ENCODE measurements at regions not wholly inside any gene's neighbourhood (a gene's known extent, or its start where the extent isn't known, plus 50 kb on each side); places are given as distances from the start of the nearest gene placed in this dataset.

DNA sequence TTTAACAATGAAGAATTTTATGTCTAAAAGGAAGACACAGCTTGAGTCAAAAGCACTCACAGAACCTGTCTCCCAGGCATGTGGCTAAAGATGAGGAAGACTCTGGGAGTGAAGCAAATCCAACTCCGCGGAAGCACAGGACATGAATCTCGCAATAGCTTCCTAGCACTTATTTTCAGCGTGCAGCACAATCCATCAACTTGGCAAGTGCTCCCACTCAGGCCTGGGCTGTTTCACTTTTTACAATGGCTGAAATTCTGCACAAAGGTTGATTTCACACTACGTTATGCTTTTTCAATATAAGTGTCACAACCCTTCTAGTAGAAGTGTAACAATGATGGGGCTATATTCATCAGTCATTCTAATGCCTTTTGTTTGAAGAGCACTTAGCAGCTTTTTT is 180.2 kb downstream of the XPNPEP1 start:
- TF ChIP-seq, protein P1, sequence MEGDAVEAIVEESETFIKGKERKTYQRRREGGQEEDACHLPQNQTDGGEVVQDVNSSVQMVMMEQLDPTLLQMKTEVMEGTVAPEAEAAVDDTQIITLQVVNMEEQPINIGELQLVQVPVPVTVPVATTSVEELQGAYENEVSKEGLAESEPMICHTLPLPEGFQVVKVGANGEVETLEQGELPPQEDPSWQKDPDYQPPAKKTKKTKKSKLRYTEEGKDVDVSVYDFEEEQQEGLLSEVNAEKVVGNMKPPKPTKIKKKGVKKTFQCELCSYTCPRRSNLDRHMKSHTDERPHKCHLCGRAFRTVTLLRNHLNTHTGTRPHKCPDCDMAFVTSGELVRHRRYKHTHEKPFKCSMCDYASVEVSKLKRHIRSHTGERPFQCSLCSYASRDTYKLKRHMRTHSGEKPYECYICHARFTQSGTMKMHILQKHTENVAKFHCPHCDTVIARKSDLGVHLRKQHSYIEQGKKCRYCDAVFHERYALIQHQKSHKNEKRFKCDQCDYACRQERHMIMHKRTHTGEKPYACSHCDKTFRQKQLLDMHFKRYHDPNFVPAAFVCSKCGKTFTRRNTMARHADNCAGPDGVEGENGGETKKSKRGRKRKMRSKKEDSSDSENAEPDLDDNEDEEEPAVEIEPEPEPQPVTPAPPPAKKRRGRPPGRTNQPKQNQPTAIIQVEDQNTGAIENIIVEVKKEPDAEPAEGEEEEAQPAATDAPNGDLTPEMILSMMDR (IDR thresholded peaks at IDR 0.05; ENCODE audit: low read length): no peak
- TF ChIP-seq EZH2 (IDR thresholded peaks at IDR 0.05; ENCODE audit: borderline replicate concordance, low read length): no peak

Measured in OCI-LY1 (cell line).